ENCODE measurements at regions not wholly inside any gene's neighbourhood (a gene's known extent, or its start where the extent isn't known, plus 50 kb on each side); places are given as distances from the start of the nearest gene placed in this dataset.

GRCh38 chr13:31605076-31605860, 134.1 kb upstream of the RXFP2 start:
- TF ChIP-seq CTCF (IDR thresholded peaks at IDR 0.05 in 2 of 3, conservative IDR thresholded peaks at IDR 0.05 in 1 of 3; ENCODE audit: borderline replicate concordance in 1 of 3, insufficient read depth in 1 of 3, low read depth in 2 of 3, low read length in 2 of 3) = no peak
- no peak for TF ChIP-seq TCF7L2 (IDR thresholded peaks at IDR 0.05; ENCODE audit: borderline replicate concordance, extremely low read depth, insufficient read depth, insufficient read length)
- TF ChIP-seq POLR2A (IDR thresholded peaks at IDR 0.05; ENCODE audit: borderline replicate concordance, extremely low read depth, insufficient read depth, insufficient read length) = no peak
- no peak for TF ChIP-seq SIN3A (IDR thresholded peaks at IDR 0.05; ENCODE audit: low read depth)
- TF ChIP-seq POLR2AphosphoS5 (IDR thresholded peaks at IDR 0.05; ENCODE audit: low read depth, low read length) = no peak
- TF ChIP-seq EGR1 (IDR thresholded peaks at IDR 0.05; ENCODE audit: low read depth) = no peak
